Activated CD4-positive, alpha-beta T cell treated with anti-CD3 and anti-CD28 coated beads, Interleukin-2, amount 50 U/mL, for 16 hours (primary cell): ENCODE measurements at regions not wholly inside any gene's neighbourhood (a gene's known extent, or its start where the extent isn't known, plus 50 kb on each side); places are given as distances from the start of the nearest gene placed in this dataset.
"Not testable (repeated sequence)": the region's sequence is repeated elsewhere in the genome, so short reads cannot be mapped to it uniquely, and the experiment has no call there.

Experiments
- DNase-seq: peaks from one replicate; pipeline ENCODE4 v3.0.0-alpha.2; 2020

DNA sequence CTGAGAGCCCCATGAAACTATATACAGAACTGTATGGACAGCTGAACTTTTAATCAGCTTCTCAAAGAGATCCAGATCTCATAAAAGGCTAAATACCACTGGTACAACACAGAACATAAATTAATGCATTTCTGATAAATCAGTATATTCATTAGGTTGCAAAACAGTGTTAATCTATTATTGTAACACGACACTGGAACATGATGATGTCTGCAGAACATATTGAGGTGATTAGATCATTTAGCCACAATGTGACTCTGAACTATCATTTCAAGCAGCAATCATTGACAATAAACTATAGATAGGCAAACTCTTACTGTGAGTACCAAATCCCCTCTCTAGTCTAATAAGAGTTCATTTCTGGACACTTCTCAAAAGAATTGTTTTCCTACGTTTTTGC, 50.3 kb downstream of the GASK1B start:
- no peak for DNase-seq

- DNase-seq, result no peak
Observed at GRCh38 chr4:158121161-158121579, 51.7 kb downstream of the GASK1B start.

DNA sequence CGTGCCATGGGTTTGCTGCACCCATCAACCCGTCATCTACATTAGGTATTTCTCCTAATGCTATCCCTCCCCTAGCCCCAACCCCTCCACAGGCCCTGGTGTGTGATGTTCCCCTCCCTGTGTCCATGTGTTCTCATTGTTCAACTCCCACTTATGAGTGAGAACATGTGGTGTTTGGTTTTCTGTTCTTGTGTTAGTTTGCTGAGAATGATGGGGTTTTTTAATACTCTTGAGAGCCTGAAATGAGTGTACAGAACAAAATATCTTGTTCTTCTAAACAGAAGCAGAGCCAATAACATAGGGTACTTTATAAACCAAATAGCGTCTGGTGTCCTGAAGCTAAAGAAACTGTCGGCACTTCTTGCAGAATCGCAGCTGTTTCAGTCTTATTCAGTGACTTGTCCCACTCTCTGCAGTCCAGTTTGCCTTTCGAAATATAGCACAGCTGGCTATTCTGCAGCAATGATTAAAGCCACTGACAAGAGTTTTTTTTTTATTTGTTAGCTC, 52.1 kb downstream of the GASK1B start:
- not testable (repeated sequence) for DNase-seq

DNA sequence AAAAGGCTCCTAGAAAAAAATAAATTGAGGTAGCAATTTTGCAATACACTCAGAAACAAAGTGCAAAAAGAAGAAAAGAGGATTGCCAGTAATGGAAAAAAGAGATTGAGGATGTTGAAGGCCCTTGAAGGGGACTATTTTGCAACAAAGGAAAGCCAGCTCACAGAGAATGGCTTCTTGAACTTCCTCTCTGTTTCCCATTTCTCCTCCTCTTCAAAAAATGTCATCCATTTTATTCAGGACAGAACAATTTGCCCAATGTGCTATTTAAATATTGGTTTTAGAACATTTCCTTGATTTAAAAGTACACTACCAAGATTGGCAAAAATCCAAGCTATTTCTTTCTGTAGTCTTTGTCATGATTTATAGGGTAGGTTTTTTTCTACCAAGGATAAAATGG, 60.2 kb downstream of the GASK1B start:
- DNase-seq, result no peak

DNA sequence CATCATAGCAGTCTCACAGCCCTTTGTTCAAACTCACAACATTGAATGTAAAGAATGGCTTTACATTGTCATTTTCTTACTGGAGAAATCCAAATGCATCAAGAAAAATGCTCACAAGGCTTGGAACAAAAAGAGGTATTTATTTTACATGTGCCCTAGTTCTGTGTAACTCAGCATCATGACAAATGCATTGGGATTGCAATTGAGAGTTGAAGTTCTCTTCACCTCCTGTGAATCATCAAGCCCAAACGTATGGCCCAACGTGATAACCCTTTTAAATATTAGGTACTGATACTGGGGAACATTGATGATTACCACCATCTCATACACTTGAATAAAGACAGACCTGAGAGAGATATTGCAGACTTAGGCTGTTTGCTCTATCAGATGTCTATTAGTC, 61.6 kb downstream of the GASK1B start:
- DNase-seq, result no peak

DNA sequence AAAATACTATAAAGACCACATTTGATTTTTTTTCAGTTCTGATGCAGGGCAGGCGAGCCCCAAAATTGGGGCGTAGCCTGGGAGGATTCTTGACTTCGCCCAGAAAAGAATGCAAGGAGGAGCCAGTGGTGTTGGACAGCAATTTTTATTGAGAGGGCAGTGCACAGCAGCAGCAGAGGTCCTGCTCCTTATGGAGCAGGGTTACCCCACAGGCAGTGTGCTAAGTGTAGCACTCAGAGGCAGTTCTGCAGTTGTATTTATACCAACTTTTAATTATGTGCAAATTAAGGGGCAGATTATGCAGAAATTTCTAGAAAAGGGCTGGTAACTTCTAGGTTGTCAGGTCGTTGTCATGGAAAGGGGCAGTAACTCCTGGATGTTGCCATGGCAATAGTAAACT, 69.9 kb downstream of the GASK1B start:
- DNase-seq, result no peak

GRCh38 chr4:158099686-158100085, 73.1 kb downstream of the GASK1B start:
- no peak for DNase-seq

DNA sequence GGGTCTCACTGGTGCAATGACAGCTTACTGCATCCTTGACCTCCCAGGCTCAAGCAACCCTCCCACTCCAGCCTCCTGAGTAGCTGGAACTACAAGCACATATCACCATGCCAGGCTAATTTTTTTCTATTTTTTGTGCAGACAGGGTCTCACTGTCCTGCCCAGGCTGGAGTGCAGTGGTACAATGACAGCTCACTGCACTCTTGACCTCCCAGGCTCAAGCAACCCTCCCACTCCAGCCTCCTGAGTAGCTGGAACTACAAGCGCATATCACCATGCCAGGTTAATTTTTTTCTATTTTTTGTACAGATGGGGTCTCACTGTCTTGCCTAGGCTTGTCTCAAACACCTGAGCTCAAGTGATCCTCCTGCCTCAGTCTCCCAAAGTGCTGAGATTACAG, 74.0 kb downstream of the GASK1B start:
- DNase-seq, result no peak

DNA sequence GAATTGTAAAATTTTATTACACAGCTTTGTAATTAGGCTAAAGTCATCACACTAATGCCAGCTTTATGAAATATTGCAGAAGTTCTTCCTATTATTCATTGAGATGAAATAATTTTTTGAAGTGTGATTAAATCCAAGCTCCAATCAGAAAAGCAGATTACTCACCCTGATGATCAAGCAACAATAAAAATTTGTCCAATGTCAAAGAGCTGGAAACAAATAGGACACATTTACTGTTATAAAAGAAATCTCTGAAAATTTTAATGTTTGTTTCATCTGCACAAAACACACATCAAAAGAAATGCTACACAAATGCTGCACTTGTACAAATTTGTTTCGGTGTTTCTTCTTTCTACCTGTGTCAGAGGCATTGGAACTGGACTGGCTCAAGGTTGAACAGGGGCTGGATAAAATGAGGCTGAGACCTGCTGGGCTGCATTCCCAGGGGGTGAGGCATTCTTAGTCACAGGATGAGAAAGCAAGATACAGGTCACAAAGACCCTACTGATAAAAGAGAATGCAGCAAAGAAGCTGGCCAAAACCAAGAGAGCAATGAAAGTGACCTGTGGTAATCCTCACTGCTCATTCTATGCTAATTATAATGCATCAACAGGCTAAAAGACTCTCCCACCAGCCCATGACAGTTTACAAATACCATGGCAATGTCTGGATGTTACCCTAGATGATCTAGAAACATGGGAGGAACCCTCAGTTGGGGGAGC, 78.3 kb downstream of the GASK1B start:
- no peak for DNase-seq

- no peak for DNase-seq
Observed at GRCh38 chr4:158090323-158090722, 82.5 kb downstream of the GASK1B start.

DNA sequence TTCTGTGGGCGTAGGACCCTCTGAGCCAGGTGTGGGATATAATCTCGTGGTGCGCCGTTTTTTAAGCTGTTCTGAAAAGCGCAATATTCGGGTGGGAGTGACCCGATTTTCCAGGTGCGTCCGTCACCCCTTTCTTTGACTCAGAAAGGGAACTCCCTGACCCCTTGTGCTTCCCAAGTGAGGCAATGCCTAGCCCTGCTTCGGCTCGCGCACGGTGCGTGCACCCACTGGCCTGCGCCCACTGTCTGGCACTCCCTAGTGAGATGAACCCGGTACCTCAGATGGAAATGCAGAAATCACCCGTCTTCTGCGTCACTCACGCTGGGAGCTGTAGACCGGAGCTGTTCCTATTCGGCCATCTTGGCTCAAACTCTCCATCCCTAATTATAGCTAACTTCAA, 82.9 kb downstream of the GASK1B start:
- not testable (repeated sequence) for DNase-seq

GRCh38 chr4:158080354-158080753, 92.5 kb downstream of the GASK1B start:
- no peak for DNase-seq

- no peak for DNase-seq
Observed at GRCh38 chr4:158079661-158080060, 93.2 kb downstream of the GASK1B start.

DNA sequence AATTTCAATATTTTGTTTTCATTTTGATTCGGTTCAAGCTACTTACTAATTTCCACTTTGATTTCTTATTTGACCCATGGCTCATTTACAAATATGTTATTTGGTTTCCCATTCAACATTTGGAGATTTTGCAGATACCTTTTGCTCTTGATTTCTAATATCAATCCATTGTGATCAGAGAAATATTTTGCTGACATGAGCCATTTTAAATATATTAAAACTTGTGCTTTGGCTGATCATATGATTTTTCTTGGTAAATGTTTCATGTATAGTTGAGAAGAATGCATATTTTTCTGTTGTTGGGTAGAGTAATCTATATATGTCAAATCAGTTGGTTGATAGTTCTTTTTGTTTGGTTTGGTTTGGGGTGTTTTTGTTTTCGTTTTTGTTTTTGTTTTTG, 95.0 kb downstream of the GASK1B start:
- DNase-seq, result no peak

DNA sequence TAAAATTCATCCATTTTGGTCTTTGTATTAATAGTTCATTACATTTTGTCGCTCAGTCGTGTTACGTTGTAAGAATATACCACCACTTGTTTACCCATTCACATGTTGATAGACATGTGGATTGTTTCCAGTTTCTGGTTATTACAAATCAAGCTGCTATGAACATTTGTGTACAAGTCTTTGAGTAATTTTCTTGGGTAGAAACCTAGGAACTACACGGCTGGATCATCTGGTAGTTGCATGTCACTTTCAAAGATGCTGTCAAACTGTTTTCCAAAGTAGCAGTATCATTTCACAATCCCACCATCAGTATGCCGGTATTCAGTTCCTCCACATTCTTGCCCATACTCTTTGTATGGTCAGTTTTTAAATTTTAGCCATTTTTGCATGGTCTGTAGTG, 98.0 kb downstream of the GASK1B start:
- no peak for DNase-seq

- no peak for DNase-seq
Observed at GRCh38 chr4:158071931-158072330, 100.9 kb downstream of the GASK1B start.

GRCh38 chr4:158068068-158068467, 104.8 kb downstream of the GASK1B start:
- DNase-seq, result no peak

DNA sequence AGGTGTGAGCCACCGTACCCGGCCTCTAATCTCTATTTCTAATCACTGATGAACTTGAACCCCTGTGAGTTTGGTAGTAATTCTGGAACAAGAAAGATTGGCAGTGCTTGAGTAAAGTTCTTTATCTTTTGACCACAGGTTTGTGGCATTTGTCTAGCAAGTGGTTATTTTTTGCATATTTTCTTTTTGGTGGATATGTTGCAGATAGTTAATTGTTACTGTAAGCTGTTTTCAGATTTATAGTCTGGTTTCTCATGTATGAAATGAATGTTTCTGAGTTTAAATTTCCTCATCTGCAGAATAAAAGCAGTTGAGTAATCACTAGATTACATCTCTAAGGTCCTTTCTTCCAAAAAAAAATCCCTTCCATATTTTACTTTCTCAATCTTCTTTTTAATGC, 105.2 kb downstream of the GASK1B start:
- DNase-seq, result no peak

GRCh38 chr4:158065603-158066002, 107.2 kb downstream of the GASK1B start:
- no peak for DNase-seq

GRCh38 chr4:158065176-158065575, 107.6 kb downstream of the GASK1B start:
- no peak for DNase-seq

DNA sequence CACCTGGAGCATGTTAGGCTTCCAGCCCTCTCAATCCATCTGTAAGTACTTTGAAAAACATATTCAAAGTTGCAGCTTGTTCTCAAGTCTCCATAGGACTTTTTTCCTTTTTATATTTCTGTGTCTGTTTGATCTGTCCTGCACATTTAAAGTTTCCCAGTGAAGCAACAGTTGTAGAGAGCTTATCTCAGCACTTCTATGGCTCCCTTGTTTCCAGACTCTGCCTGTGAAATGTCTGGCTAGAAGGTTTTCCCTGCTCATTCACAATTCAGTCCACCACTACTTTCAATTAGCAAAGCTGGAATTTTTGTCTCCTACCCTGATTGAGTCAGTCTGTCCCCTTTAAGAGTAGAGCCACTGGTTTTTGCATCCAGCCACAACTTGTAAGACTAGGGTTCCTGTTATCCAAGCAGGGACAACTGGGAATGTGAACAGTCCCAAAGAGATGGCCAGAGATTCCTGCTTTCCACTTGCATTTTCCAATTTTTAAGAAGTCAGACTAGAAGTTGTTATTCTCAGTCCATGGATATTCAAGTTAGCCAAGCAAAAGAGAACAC, 116.1 kb downstream of the GASK1B start:
- no peak for DNase-seq

DNA sequence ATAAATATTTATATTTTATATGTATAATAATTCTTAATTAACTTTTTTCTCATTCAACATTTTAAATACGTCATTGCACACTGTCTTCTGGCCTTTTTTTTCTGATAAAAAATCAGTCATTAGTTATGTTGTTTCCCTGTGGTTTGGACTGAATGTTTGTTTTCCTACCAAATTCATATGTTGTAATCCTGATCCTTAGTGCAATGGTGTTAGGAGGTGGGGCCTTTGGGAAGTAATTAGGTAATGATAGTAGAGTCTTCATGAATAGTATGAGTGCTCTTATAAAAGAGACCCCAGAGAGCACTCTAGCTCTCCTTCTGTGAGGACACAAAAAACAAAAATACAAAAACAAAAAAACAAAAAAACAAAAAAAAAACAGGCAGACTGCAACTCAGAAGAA, 117.2 kb downstream of the GASK1B start:
- DNase-seq, result no peak

DNA sequence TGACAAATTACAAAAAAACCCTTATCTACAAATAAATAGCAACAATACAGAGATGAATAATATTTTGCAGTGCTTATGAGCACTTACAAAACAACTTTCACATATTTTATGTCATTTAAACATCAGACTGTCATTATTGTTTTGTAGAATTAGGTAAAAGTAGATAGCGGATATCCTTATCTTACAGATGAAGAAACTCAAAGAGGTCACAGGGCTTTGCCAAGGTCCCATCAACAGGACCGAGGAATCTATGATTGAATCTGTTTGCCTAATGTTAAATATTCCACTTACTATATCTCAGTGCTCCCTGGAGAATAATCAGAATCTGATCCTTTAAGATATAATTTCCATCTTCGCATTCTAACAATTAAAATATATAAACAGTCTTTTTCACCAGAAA, 119.0 kb downstream of the GASK1B start:
- no peak for DNase-seq

DNA sequence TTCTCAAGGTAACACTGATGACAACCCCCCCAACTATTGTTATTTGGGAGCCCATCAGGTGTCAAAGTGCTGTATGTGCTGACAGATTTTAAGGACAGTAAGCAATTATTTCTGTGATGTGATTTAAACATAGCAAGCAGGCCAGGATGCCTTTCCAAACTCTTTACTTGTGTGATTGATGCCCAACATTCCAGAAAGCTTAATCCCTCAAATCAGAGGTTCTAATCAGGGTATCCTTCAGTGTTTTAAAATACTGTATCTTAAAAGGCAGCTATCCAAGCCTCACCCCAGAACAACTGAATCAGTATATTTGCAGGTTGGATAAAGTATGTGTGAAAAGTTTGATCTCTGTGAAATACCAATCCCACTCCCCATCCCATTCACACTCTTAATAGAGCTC, 119.7 kb downstream of the GASK1B start:
- no peak for DNase-seq
